Gastrocnemius medialis (tissue), 4 donors: ENCODE measurements at regions not wholly inside any gene's neighbourhood (a gene's known extent, or its start where the extent isn't known, plus 50 kb on each side); places are given as distances from the start of the nearest gene placed in this dataset.

Experiments used
- POLR2A ChIP-seq, 2 donors: fragments of 450-650 bp; IDR thresholded peaks; one replicate each; pipeline ENCODE4 v1.6.1; 2017; ENCODE audit warnings: antibody characterized with exemption in 2 of 2, mild to moderate bottlenecking in 2 of 2, moderate library complexity in 2 of 2
- TF ChIP-seq, protein P1 (sequence below), 5 experiments: fragments of 450-650 bp in 3 of 5; fragments of 200-600 bp in 2 of 5; sonication (generic) in 2 of 5; IDR thresholded peaks in 4 of 5; conservative IDR thresholded peaks in 1 of 5; 1 replicate in 4 of 5; 2 replicates in 1 of 5; pipeline ENCODE4 v1.5.1; 2016 to 2019; ENCODE audit warnings: antibody characterized with exemption in 5 of 5, mild to moderate bottlenecking in 3 of 5, moderate library complexity in 3 of 5

DNA sequence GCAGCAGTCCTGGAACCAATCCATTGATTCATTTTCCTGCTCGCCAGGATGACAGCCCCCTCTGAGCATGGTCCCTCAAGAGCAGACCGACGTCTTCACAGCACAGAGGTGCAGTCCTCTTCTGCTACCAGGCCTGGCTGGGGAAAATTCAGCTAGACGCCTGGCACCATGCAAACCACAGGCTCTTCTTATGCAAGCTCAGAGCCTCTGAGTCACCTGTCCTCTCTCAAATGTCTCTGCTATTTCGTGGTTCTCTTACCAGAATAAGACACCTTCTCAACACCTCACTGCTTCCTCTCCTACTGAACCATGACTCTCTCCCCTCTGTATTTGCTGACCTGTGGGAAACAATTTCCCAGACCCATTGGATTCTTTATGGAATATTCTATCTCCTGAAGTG, 79.8 kb upstream of the CYRIA start:
- TF ChIP-seq, protein P1, sequence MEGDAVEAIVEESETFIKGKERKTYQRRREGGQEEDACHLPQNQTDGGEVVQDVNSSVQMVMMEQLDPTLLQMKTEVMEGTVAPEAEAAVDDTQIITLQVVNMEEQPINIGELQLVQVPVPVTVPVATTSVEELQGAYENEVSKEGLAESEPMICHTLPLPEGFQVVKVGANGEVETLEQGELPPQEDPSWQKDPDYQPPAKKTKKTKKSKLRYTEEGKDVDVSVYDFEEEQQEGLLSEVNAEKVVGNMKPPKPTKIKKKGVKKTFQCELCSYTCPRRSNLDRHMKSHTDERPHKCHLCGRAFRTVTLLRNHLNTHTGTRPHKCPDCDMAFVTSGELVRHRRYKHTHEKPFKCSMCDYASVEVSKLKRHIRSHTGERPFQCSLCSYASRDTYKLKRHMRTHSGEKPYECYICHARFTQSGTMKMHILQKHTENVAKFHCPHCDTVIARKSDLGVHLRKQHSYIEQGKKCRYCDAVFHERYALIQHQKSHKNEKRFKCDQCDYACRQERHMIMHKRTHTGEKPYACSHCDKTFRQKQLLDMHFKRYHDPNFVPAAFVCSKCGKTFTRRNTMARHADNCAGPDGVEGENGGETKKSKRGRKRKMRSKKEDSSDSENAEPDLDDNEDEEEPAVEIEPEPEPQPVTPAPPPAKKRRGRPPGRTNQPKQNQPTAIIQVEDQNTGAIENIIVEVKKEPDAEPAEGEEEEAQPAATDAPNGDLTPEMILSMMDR (IDR thresholded peaks at IDR 0.05 in 4 of 5, conservative IDR thresholded peaks at IDR 0.05 in 1 of 5), result no peak
- no peak for TF ChIP-seq POLR2A (IDR thresholded peaks at IDR 0.05)
